Osteocyte (in vitro differentiated cells): ENCODE measurements at regions not wholly inside any gene's neighbourhood (a gene's known extent, or its start where the extent isn't known, plus 50 kb on each side); places are given as distances from the start of the nearest gene placed in this dataset.

Experiments used
- DNase-seq: peaks from one replicate; pipeline ENCODE4 v3.0.0; 2021; ENCODE audit warnings: mixed read lengths; ENCODE audit not compliant: unreplicated experiment; ENCODE audit errors: extremely low spot score
- H3K27ac Mint-ChIP-seq: one replicate; pipeline ENCODE4 v1.8.0; 2021; ENCODE audit warnings: mild to moderate bottlenecking, mixed read lengths; ENCODE audit not compliant: unreplicated experiment
- H3K27me3 Mint-ChIP-seq: one replicate; pipeline ENCODE4 v1.8.0; 2021; ENCODE audit warnings: mixed read lengths; ENCODE audit not compliant: unreplicated experiment
- H3K36me3 Mint-ChIP-seq: one replicate; pipeline ENCODE4 v1.8.0; 2021; ENCODE audit warnings: mixed read lengths; ENCODE audit not compliant: unreplicated experiment
- H3K4me1 Mint-ChIP-seq: one replicate; pipeline ENCODE4 v1.8.0; 2021; ENCODE audit warnings: mixed read lengths; ENCODE audit not compliant: unreplicated experiment
- H3K4me3 Mint-ChIP-seq: one replicate; pipeline ENCODE4 v1.8.0; 2021; ENCODE audit warnings: mild to moderate bottlenecking, moderate library complexity, mixed read lengths; ENCODE audit not compliant: unreplicated experiment
- H3K9me3 Mint-ChIP-seq: one replicate; pipeline ENCODE4 v1.8.0; 2021; ENCODE audit warnings: mixed read lengths; ENCODE audit not compliant: unreplicated experiment
- CTCF ChIP-seq: fragments of 200-600 bp; sonication (generic); IDR thresholded peaks from 2 replicates; pipeline ENCODE4 v1.5.0; 2021; ENCODE audit warnings: antibody characterized with exemption, mild to moderate bottlenecking, moderate library complexity

GRCh38 chr7:13028825-13029099 lies 341.3 kb downstream of the ARL4A start:
- no peak overlapping the region for H3K27ac Mint-ChIP-seq

GRCh38 chr7:13031468-13031867 lies 344.0 kb downstream of the ARL4A start:
- Mint-ChIP-seq H3K27me3 (no peaks in the 10 kb centered on the region), H3K4me3 (no peak overlapping the region), H3K9me3 (peaks cover 3% of the 10 kb centered on the region), H3K4me1 (peaks cover 6% of the 10 kb centered on the region), H3K36me3 (no peaks in the 10 kb centered on the region), H3K27ac (no peak overlapping the region)
- DNase-seq: no peak
- TF ChIP-seq CTCF: no peak

More at GRCh38 chr7:13028825-13029099, 341.3 kb downstream of the ARL4A start:
- TF ChIP-seq CTCF: no peak
- no peak for DNase-seq
- no peaks in the 10 kb centered on the region for H3K9me3 Mint-ChIP-seq
- H3K4me1 Mint-ChIP-seq: peaks cover 6% of the 10 kb centered on the region
- H3K4me3 Mint-ChIP-seq: no peak overlapping the region
- no peaks in the 10 kb centered on the region for H3K27me3 Mint-ChIP-seq
- no peaks in the 10 kb centered on the region for H3K36me3 Mint-ChIP-seq

GRCh38 chr7:13032084-13032483 lies 344.7 kb downstream of the ARL4A start:
- H3K27ac Mint-ChIP-seq: no peak overlapping the region
- no peak for TF ChIP-seq CTCF
- DNase-seq: no peak
- H3K36me3 Mint-ChIP-seq: no peaks in the 10 kb centered on the region
- H3K4me3 Mint-ChIP-seq: no peak overlapping the region
- no peaks in the 10 kb centered on the region for H3K27me3 Mint-ChIP-seq
- H3K9me3 Mint-ChIP-seq: peaks cover 7% of the 10 kb centered on the region
- peaks cover 6% of the 10 kb centered on the region for H3K4me1 Mint-ChIP-seq

GRCh38 chr7:13032576-13032975 lies 345.1 kb downstream of the ARL4A start:
- no peak overlapping the region for H3K27ac Mint-ChIP-seq
- DNase-seq: no peak
- H3K4me3 Mint-ChIP-seq: no peak overlapping the region
- peaks cover 9% of the 10 kb centered on the region for H3K9me3 Mint-ChIP-seq
- H3K36me3 Mint-ChIP-seq: no peaks in the 10 kb centered on the region
- H3K27me3 Mint-ChIP-seq: no peaks in the 10 kb centered on the region
- peaks cover 6% of the 10 kb centered on the region for H3K4me1 Mint-ChIP-seq
- TF ChIP-seq CTCF: no peak

GRCh38 chr7:13034693-13035092 lies 347.3 kb downstream of the ARL4A start:
- H3K4me1 Mint-ChIP-seq: no peaks in the 10 kb centered on the region
- no peak overlapping the region for H3K27ac Mint-ChIP-seq
- H3K9me3 Mint-ChIP-seq: peaks cover 9% of the 10 kb centered on the region
- H3K27me3 Mint-ChIP-seq: no peaks in the 10 kb centered on the region
- no peak for DNase-seq
- no peak overlapping the region for H3K4me3 Mint-ChIP-seq
- no peaks in the 10 kb centered on the region for H3K36me3 Mint-ChIP-seq
- no peak for TF ChIP-seq CTCF
